HG03025 (cell line): ENCODE measurements at regions not wholly inside any gene's neighbourhood (a gene's known extent, or its start where the extent isn't known, plus 50 kb on each side); places are given as distances from the start of the nearest gene placed in this dataset.

ENCODE experiments used
- ATAC-seq: cut with Tn5 transposase; IDR thresholded peaks from one replicate; pipeline ENCODE4 v1.9.1; 2021; ENCODE audit warnings: mild to moderate bottlenecking, moderate library complexity; ENCODE audit not compliant: unreplicated experiment, low FRiP score

- no peak for ATAC-seq
These were observed 323.3 kb upstream of the RSPO3 start for GRCh38 chr6:126795161-126795560.

- no peak for ATAC-seq
These were observed 320.5 kb upstream of the RSPO3 start for GRCh38 chr6:126797981-126798380.

- ATAC-seq, result no peak
These were observed 314.7 kb upstream of the RSPO3 start for GRCh38 chr6:126803769-126804168.

GRCh38 chr6:126804332-126805064, 314.0 kb upstream of the RSPO3 start:
- peak; percentile 82 for ATAC-seq

GRCh38 chr6:126805861-126806260, 312.6 kb upstream of the RSPO3 start:
- no peak for ATAC-seq

- no peak for ATAC-seq
These were observed 310.6 kb upstream of the RSPO3 start for GRCh38 chr6:126807876-126808275.

GRCh38 chr6:126811321-126811720, 307.1 kb upstream of the RSPO3 start:
- ATAC-seq, result no peak

- no peak for ATAC-seq
These were observed 306.5 kb upstream of the RSPO3 start for GRCh38 chr6:126812010-126812409.

- ATAC-seq, result no peak
These were observed 305.8 kb upstream of the RSPO3 start for GRCh38 chr6:126812651-126813050.

- no peak for ATAC-seq
These were observed 297.8 kb upstream of the RSPO3 start for GRCh38 chr6:126820634-126821033.

- no peak for ATAC-seq
These were observed 296.8 kb upstream of the RSPO3 start for GRCh38 chr6:126821706-126822105.

- no peak for ATAC-seq
These were observed 294.2 kb upstream of the RSPO3 start for GRCh38 chr6:126824226-126824625.

- ATAC-seq, result no peak
These were observed 293.7 kb upstream of the RSPO3 start for GRCh38 chr6:126824815-126825214.

GRCh38 chr6:126826166-126826714, 292.2 kb upstream of the RSPO3 start:
- ATAC-seq, result no peak

GRCh38 chr6:126831461-126831860, 287.0 kb upstream of the RSPO3 start:
- no peak for ATAC-seq

GRCh38 chr6:126842769-126843168, 275.7 kb upstream of the RSPO3 start:
- no peak for ATAC-seq

GRCh38 chr6:126848119-126848518, 270.4 kb upstream of the RSPO3 start:
- ATAC-seq, result no peak

GRCh38 chr6:126867641-126868040, 250.8 kb upstream of the RSPO3 start:
- no peak for ATAC-seq

GRCh38 chr6:126873351-126873750, 245.1 kb upstream of the RSPO3 start:
- ATAC-seq, result no peak

GRCh38 chr6:126873791-126874190, 244.7 kb upstream of the RSPO3 start:
- ATAC-seq, result no peak

- ATAC-seq, result no peak
These were observed 242.0 kb upstream of the RSPO3 start for GRCh38 chr6:126876446-126876845.

GRCh38 chr6:126880964-126881363, 237.5 kb upstream of the RSPO3 start:
- ATAC-seq, result no peak
